ENCODE measurements at regions not wholly inside any gene's neighbourhood (a gene's known extent, or its start where the extent isn't known, plus 50 kb on each side); places are given as distances from the start of the nearest gene placed in this dataset.

GRCh38 chr5:153308282-153308681 is 182.2 kb upstream of the GRIA1 start (continued):
- TF ChIP-seq NR2F6 (IDR thresholded peaks at IDR 0.05): no peak
- no peak for TF ChIP-seq NR2F6 (CRISPR knock-in tag; IDR thresholded peaks at IDR 0.05)
- no peak for TF ChIP-seq NKX3-1 (CRISPR knock-in tag; IDR thresholded peaks at IDR 0.05)

GRCh38 chr5:153318556-153318955 is 171.9 kb upstream of the GRIA1 start:
- Histone ChIP-seq H3K79me2 (ENCODE audit: insufficient read depth, low read length) (no peaks in the 10 kb centered on the region), H3K4me3 (replicated peaks in 1 of 3; ENCODE audit: insufficient read depth in 1 of 3, low read depth in 2 of 3, low read length in 3 of 3) (no peak overlapping the region), H3K4me1 (ENCODE audit: insufficient read depth, low read length) (no peaks in the 10 kb centered on the region), H3K9ac (ENCODE audit: insufficient read depth, low read depth, low read length) (no peak overlapping the region), H4K20me1 (ENCODE audit: insufficient read depth, low read length) (no peaks in the 10 kb centered on the region), H3K9me3 (ENCODE audit: low read length) (0 out of 2 replicates have a peak, but pooled peaks cover 5% of the 10 kb centered on the region), H3K36me3 (replicated peaks in 1 of 2; ENCODE audit: control insufficient read depth in 1 of 2, insufficient read depth in 2 of 2, low read length in 2 of 2) (no peaks in the 10 kb centered on the region), H3K27me3 (ENCODE audit: control insufficient read depth in 1 of 2, insufficient read depth in 2 of 2, low read length in 2 of 2) (no peaks in the 10 kb centered on the region), H3K4me2 (ENCODE audit: low read depth, low read length) (no peak overlapping the region), H3K27ac (ENCODE audit: extremely low read length, insufficient read depth, low read length) (no peak overlapping the region), H2AFZ (ENCODE audit: low read length) (no peak overlapping the region)
- ATAC-seq (no peak), FAIRE-seq (no peak), DNase-seq (ENCODE audit: low spot score) (no peak)
- intact Hi-C loops (cut with micrococcal nuclease; ENCODE audit: unreplicated experiment): no loop called here
- ChIA-PET CTCF (ENCODE audit: low intra/inter-chr PET ratio, low total read pairs) (no interaction called here), POLR2A (no interaction called here)
- TF ChIP-seq ELF3 (CRISPR knock-in tag; IDR thresholded peaks at IDR 0.05) (no peak), CHD2 (IDR thresholded peaks at IDR 0.05; ENCODE audit: low read depth, low read length) (no peak), IKZF4 (CRISPR knock-in tag; IDR thresholded peaks at IDR 0.05; ENCODE audit: borderline replicate concordance, low read depth, not compliant biosample characterization) (no peak), DZIP1 (CRISPR knock-in tag; IDR thresholded peaks at IDR 0.05) (no peak)
- in situ Hi-C loops (cut with HindIII; ENCODE audit: extremely low pct_ligation_motif_present, low pct_unique_long_range_greater_than_20kb): no loop called here
- 4% methylated on average over 4 of the region's 4 CpGs for WGBS (ENCODE audit: low lambda C conversion rate)
- no TSS peak for BruUV-seq (replicated peaks)
